ENCODE measurements at regions not wholly inside any gene's neighbourhood (a gene's known extent, or its start where the extent isn't known, plus 50 kb on each side); places are given as distances from the start of the nearest gene placed in this dataset.

- TF ChIP-seq CTCF (IDR thresholded peaks at IDR 0.05) (no peak), POLR2A (IDR thresholded peaks at IDR 0.05) (no peak)
Measured at GRCh38 chr9:106066940-106067524, 372.7 kb downstream of the TMEM38B start.
